ENCODE measurements at regions not wholly inside any gene's neighbourhood (a gene's known extent, or its start where the extent isn't known, plus 50 kb on each side); places are given as distances from the start of the nearest gene placed in this dataset.

GRCh38 chr12:98358144-98358543 lies 157.2 kb upstream of the TMPO start:
- Histone ChIP-seq H3K9ac (ENCODE audit: low read length) (no peak overlapping the region), H3F3A (ENCODE audit: insufficient read depth, low read length) (no peaks in the 10 kb centered on the region), H3K9me3 (replicated peaks; ENCODE audit: insufficient read depth, low read length) (no peaks in the 10 kb centered on the region), H3K4me3 (ENCODE audit: low read length) (no peak overlapping the region), H3K27ac (ENCODE audit: low read length) (no peak overlapping the region), H3K27me3 (replicated peaks; ENCODE audit: insufficient read depth, low read length) (no peaks in the 10 kb centered on the region), H3K79me2 (ENCODE audit: low read length) (no peaks in the 10 kb centered on the region), H2AFZ (ENCODE audit: low read length) (no peak overlapping the region), H3K4me1 (ENCODE audit: low read length) (no peaks in the 10 kb centered on the region), H4K20me1 (ENCODE audit: insufficient read depth, low read length) (no peaks in the 10 kb centered on the region), H3K9me2 (replicated peaks; ENCODE audit: insufficient read depth, low read length) (no peaks in the 10 kb centered on the region), H3K4me2 (ENCODE audit: low read depth, low read length) (no peak overlapping the region), H3K36me3 (replicated peaks; ENCODE audit: insufficient read depth, low read length) (no peaks in the 10 kb centered on the region)
- DNase-seq = no peak
- TF ChIP-seq EZH2 (optimal IDR thresholded peaks at IDR 0.05; ENCODE audit: low read depth, low read length) = no peak
- no peak for TF ChIP-seq CTCF (IDR thresholded peaks at IDR 0.05; ENCODE audit: low read length)
- TF ChIP-seq EZH2phosphoT487 (IDR thresholded peaks at IDR 0.05; ENCODE audit: low read length) = no peak

- H3F3A ChIP-seq (ENCODE audit: insufficient read depth, low read length) = no peaks in the 10 kb centered on the region
- H3K9ac ChIP-seq (ENCODE audit: low read length) = no peak overlapping the region
- H3K27me3 ChIP-seq (replicated peaks; ENCODE audit: insufficient read depth, low read length) = no peaks in the 10 kb centered on the region
- no peaks in the 10 kb centered on the region for H3K9me2 ChIP-seq (replicated peaks; ENCODE audit: insufficient read depth, low read length)
- DNase-seq = no peak
- no peak overlapping the region for H3K4me2 ChIP-seq (ENCODE audit: low read depth, low read length)
- TF ChIP-seq EZH2phosphoT487 (IDR thresholded peaks at IDR 0.05; ENCODE audit: low read length) = no peak
- no peak for TF ChIP-seq CTCF (IDR thresholded peaks at IDR 0.05; ENCODE audit: low read length)
- no peak for TF ChIP-seq EZH2 (optimal IDR thresholded peaks at IDR 0.05; ENCODE audit: low read depth, low read length)
- no peak overlapping the region for H2AFZ ChIP-seq (ENCODE audit: low read length)
- no peaks in the 10 kb centered on the region for H3K79me2 ChIP-seq (ENCODE audit: low read length)
- H4K20me1 ChIP-seq (ENCODE audit: insufficient read depth, low read length) = no peaks in the 10 kb centered on the region
- H3K27ac ChIP-seq (ENCODE audit: low read length) = no peak overlapping the region
- H3K9me3 ChIP-seq (replicated peaks; ENCODE audit: insufficient read depth, low read length) = no peaks in the 10 kb centered on the region
- no peaks in the 10 kb centered on the region for H3K36me3 ChIP-seq (replicated peaks; ENCODE audit: insufficient read depth, low read length)
- H3K4me3 ChIP-seq (ENCODE audit: low read length) = no peak overlapping the region
- H3K4me1 ChIP-seq (ENCODE audit: low read length) = no peaks in the 10 kb centered on the region
Observed at GRCh38 chr12:98359856-98360255, 155.5 kb upstream of the TMPO start.

GRCh38 chr12:98360401-98360800 lies 155.0 kb upstream of the TMPO start:
- H3K4me1 ChIP-seq (ENCODE audit: low read length) = no peaks in the 10 kb centered on the region
- no peak overlapping the region for H2AFZ ChIP-seq (ENCODE audit: low read length)
- H3K4me3 ChIP-seq (ENCODE audit: low read length) = no peak overlapping the region
- no peaks in the 10 kb centered on the region for H3K36me3 ChIP-seq (replicated peaks; ENCODE audit: insufficient read depth, low read length)
- no peaks in the 10 kb centered on the region for H3K9me2 ChIP-seq (replicated peaks; ENCODE audit: insufficient read depth, low read length)
- H3K27ac ChIP-seq (ENCODE audit: low read length) = no peak overlapping the region
- no peaks in the 10 kb centered on the region for H3K27me3 ChIP-seq (replicated peaks; ENCODE audit: insufficient read depth, low read length)
- no peak for DNase-seq
- H4K20me1 ChIP-seq (ENCODE audit: insufficient read depth, low read length) = no peaks in the 10 kb centered on the region
- TF ChIP-seq EZH2 (optimal IDR thresholded peaks at IDR 0.05; ENCODE audit: low read depth, low read length) (no peak), EZH2phosphoT487 (IDR thresholded peaks at IDR 0.05; ENCODE audit: low read length) (no peak), CTCF (IDR thresholded peaks at IDR 0.05; ENCODE audit: low read length) (no peak)
- no peaks in the 10 kb centered on the region for H3K9me3 ChIP-seq (replicated peaks; ENCODE audit: insufficient read depth, low read length)
- H3K9ac ChIP-seq (ENCODE audit: low read length) = no peak overlapping the region
- H3F3A ChIP-seq (ENCODE audit: insufficient read depth, low read length) = no peaks in the 10 kb centered on the region
- no peaks in the 10 kb centered on the region for H3K79me2 ChIP-seq (ENCODE audit: low read length)
- H3K4me2 ChIP-seq (ENCODE audit: low read depth, low read length) = no peak overlapping the region
